Progenitor cell of endocrine pancreas (in vitro differentiated cells): ENCODE measurements at regions not wholly inside any gene's neighbourhood (a gene's known extent, or its start where the extent isn't known, plus 50 kb on each side); places are given as distances from the start of the nearest gene placed in this dataset.

Experiments
- DNase-seq: peaks from one replicate; pipeline ENCODE4 v3.0.0; 2021; ENCODE audit warnings: low spot score; ENCODE audit not compliant: unreplicated experiment
- H3K27ac Mint-ChIP-seq: 2 replicates; pipeline ENCODE4 v1.8.0; 2021; ENCODE audit warnings: mild to moderate bottlenecking, moderate library complexity, mixed read lengths
- H3K27me3 Mint-ChIP-seq: 2 replicates; pipeline ENCODE4 v1.8.0; 2021; ENCODE audit warnings: mixed read lengths
- H3K36me3 Mint-ChIP-seq: 2 replicates; pipeline ENCODE4 v1.8.0; 2022; ENCODE audit warnings: mixed read lengths; ENCODE audit not compliant: insufficient read depth
- H3K4me1 Mint-ChIP-seq: 2 replicates; pipeline ENCODE4 v1.8.0; 2021; ENCODE audit warnings: low read depth, mixed read lengths
- H3K4me3 Mint-ChIP-seq: 2 replicates; pipeline ENCODE4 v1.8.0; 2021; ENCODE audit warnings: low read depth, mild to moderate bottlenecking, moderate library complexity, mixed read lengths
- H3K9me3 Mint-ChIP-seq: 2 replicates; pipeline ENCODE4 v1.8.0; 2021; ENCODE audit warnings: low read depth, mixed read lengths
- TF ChIP-seq, protein P1 (sequence below): fragments of 200-600 bp; sonication (generic); IDR thresholded peaks from one replicate; pipeline ENCODE4 v1.5.0; 2021; ENCODE audit warnings: antibody characterized with exemption, mild to moderate bottlenecking; ENCODE audit not compliant: unreplicated experiment

DNA sequence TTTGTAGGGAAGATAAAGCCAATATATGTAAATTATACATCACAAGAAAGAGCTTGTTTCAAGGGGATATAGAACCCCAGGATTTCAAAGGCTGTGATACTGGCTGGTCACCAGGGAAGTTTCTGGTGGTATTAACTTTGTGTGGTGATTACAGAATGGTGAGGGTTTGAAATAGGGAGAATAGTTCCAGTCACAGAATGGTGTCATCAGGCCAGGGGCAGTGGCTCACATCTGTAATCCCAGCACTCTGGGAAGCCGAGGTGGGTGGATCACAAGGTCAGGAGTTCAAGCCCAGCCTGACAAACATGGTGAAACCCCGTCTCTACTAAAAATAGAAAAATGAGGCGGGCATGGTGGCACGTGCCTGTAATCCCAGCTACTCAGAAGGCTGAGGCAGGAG, 183.8 kb upstream of the XYLT1 start:
- no peak overlapping the region for H3K27ac Mint-ChIP-seq
- H3K4me3 Mint-ChIP-seq: no peak overlapping the region
- H3K9me3 Mint-ChIP-seq: no peaks in the 10 kb centered on the region
- peaks cover 27% of the 10 kb centered on the region for H3K27me3 Mint-ChIP-seq
- TF ChIP-seq, protein P1, sequence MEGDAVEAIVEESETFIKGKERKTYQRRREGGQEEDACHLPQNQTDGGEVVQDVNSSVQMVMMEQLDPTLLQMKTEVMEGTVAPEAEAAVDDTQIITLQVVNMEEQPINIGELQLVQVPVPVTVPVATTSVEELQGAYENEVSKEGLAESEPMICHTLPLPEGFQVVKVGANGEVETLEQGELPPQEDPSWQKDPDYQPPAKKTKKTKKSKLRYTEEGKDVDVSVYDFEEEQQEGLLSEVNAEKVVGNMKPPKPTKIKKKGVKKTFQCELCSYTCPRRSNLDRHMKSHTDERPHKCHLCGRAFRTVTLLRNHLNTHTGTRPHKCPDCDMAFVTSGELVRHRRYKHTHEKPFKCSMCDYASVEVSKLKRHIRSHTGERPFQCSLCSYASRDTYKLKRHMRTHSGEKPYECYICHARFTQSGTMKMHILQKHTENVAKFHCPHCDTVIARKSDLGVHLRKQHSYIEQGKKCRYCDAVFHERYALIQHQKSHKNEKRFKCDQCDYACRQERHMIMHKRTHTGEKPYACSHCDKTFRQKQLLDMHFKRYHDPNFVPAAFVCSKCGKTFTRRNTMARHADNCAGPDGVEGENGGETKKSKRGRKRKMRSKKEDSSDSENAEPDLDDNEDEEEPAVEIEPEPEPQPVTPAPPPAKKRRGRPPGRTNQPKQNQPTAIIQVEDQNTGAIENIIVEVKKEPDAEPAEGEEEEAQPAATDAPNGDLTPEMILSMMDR: no peak
- no peaks in the 10 kb centered on the region for H3K36me3 Mint-ChIP-seq
- DNase-seq: no peak
- peaks cover 1% of the 10 kb centered on the region for H3K4me1 Mint-ChIP-seq

GRCh38 chr16:17654142-17654541, 183.4 kb upstream of the XYLT1 start:
- H3K27ac Mint-ChIP-seq: no peak overlapping the region
- H3K4me1 Mint-ChIP-seq: peaks cover 1% of the 10 kb centered on the region
- H3K9me3 Mint-ChIP-seq: no peaks in the 10 kb centered on the region
- TF ChIP-seq, protein P1: no peak
- no peak for DNase-seq
- H3K36me3 Mint-ChIP-seq: no peaks in the 10 kb centered on the region
- H3K4me3 Mint-ChIP-seq: no peak overlapping the region
- H3K27me3 Mint-ChIP-seq: peaks cover 27% of the 10 kb centered on the region

DNA sequence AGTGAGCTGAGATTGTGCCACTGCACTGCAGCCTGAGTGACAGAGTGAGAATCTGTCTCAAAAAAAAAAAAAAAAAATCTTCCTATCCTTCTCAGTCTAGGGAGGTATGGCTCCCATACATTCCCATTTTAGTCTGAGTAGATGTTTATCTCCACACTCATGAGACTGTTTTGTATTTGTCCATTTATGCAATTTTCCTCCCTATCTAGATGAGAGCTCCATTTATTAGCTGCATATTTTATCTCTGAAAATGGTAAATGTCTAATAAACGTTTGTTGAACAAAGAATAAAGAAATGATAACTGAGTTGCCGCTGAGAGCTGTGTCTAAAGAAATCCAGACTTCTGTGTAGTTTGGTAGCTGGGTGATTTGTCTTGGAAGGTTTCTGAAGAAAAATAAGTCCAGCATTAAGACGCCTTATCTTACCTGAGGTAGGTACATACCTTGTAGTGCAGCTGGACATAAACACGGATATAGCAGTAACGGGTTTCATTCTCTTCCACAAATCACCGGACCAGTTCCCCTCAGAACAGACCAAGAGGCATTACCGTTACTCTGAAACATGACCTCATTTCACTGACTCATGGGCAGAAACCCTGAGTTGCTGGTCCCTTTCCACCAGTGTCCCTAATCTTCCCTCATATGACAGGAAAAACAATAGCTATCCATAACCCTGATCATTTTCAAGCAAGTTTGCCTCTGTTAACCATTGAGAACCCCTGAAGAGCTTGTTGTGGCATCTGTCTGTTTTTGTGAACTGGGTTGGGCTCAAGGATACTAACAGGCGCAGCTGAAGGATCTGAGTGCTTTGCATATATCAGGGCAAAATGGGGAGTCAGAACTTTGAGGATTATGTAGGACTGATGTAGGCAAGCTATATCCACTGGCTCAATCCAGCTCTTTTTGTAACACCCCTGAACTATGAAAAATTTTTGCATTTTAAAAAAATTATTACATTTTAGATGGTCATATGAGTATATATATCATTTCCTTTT, 177.4 kb upstream of the XYLT1 start:
- Mint-ChIP-seq H3K4me3 (no peak overlapping the region), H3K27me3 (peaks cover 3% of the 10 kb centered on the region), H3K9me3 (no peaks in the 10 kb centered on the region), H3K27ac (no peak overlapping the region), H3K4me1 (no peaks in the 10 kb centered on the region), H3K36me3 (no peaks in the 10 kb centered on the region)
- TF ChIP-seq, protein P1: no peak
- no peak for DNase-seq

DNA sequence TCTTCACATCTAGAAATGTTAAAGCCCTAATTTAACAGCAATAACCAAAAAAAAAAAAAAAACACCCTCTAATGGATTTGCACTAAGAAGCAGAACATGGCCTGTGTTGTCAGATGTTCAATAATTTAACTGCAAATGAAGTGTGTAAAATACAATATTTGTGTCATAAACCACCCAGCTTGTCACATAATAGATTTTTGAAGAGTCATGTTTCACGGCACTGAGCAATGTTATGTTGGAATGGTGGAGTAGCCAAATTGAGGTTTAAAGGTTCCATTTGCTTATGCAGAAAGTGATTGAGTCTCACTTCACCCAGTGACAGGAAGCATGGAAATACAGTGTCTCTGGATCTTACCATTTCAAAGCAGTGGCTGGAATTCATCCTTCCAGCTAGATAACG, 173.2 kb upstream of the XYLT1 start:
- Mint-ChIP-seq H3K9me3 (no peaks in the 10 kb centered on the region), H3K4me3 (no peak overlapping the region), H3K36me3 (no peaks in the 10 kb centered on the region), H3K4me1 (no peaks in the 10 kb centered on the region), H3K27ac (no peak overlapping the region), H3K27me3 (no peaks in the 10 kb centered on the region)
- TF ChIP-seq, protein P1: no peak
- no peak for DNase-seq

GRCh38 chr16:17641990-17642389, 171.2 kb upstream of the XYLT1 start:
- Mint-ChIP-seq H3K4me3 (no peak overlapping the region), H3K9me3 (no peaks in the 10 kb centered on the region), H3K4me1 (no peaks in the 10 kb centered on the region), H3K27ac (no peak overlapping the region), H3K27me3 (no peaks in the 10 kb centered on the region), H3K36me3 (no peaks in the 10 kb centered on the region)
- no peak for DNase-seq
- TF ChIP-seq, protein P1: no peak
